Stimulated activated CD8-positive, alpha-beta memory T cell treated with anti-CD3 and anti-CD28 coated beads, Interleukin-7, amount 100 ng/mL, for 1 hour (primary cell): ENCODE measurements at regions not wholly inside any gene's neighbourhood (a gene's known extent, or its start where the extent isn't known, plus 50 kb on each side); places are given as distances from the start of the nearest gene placed in this dataset.
"Not testable (repeated sequence)": the region's sequence is repeated elsewhere in the genome, so short reads cannot be mapped to it uniquely, and the experiment has no call there.

Experiments used
- DNase-seq, 2 donors: peaks; one replicate each; pipeline ENCODE4 v3.0.0-alpha.2; 2020; ENCODE audit warnings: low read depth in 2 of 2

GRCh38 chrX:45503787-45504362 lies 303.2 kb upstream of the DIPK2B start:
- DNase-seq, result not testable (repeated sequence)

DNA sequence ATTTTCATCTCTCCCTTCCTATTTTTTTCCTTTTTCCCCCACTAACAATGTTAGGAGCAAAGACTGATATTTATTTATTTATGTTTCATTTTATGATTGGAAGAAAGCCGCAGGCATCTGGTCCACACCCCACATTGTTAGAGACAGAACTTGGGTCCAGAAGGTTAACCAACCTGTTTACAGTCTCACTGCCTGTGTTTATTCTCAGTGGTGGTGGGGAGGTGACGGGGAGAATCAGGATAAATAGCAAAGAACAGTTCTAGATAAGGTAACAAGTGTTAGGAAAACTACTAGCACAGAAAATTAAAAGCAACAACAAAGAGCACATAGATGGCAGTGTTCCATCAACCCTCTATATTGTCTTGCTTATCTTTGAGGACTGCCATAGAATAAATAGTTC lies 301.7 kb upstream of the DIPK2B start:
- no peak for DNase-seq

DNA sequence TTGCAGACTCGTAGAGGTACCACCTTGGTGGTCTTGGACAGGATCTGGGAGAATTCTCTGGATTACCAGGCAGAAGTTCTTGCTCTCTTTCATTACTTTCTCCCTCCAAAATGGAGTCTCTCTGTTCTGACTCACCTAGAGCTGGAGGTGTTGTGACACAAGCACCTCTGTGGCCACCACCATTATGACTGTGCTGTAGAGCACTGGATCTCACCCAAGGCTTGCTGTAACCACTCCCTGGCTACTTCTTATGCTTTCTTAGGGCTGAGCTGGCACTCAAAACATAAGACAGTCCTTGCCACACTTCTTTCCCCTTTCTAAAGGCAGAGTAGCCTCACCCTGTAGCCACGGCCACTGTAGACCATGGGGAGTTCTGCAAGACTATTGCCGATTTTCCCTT lies 296.6 kb upstream of the DIPK2B start:
- DNase-seq, result no peak

DNA sequence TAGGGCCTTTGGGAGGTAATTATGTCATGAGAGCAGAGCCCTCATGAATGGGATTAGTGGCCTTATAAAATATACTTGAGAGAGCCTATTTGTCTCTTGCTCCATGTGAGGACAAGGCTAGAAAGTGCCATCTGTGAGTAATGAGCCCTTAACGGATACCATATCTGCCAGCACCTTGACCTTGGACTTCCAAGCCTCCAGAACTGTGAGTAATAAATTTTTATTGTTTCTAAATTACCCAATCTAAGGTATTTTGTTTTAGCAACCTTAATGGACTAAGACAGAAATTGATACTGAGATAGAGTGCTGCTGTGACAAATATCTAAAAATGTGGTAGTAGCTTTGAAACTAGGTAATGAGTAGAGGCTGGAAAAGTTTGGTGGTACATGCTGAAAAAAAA lies 285.0 kb upstream of the DIPK2B start:
- no peak for DNase-seq

DNA sequence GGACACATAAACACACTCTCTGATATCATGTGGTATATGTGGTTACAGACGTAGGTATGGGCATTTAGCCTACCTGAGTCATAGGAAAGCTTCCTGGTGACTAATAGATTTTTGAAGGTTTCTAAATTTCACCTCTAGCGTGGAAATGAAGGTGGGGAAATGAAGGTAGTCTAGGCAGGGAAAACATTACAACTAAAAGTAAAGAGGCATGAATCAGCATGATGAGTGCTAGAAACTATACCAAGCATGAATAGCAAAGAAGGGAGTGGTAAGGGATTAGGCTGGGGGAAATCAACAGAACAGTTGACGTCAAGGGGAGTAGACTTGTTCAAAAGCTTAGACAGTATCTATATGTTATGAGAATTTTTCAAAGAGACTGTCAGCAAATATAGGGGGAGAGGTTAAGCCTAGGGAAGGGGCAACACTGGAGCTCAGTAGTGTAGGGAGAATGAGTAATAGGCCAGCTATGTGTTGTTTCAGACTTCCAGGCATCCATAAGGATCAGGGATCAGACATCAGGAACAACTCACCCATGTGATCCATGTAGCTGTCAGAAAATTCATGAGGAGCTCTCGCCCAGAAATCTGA lies 279.3 kb upstream of the DIPK2B start:
- DNase-seq, result no peak

DNA sequence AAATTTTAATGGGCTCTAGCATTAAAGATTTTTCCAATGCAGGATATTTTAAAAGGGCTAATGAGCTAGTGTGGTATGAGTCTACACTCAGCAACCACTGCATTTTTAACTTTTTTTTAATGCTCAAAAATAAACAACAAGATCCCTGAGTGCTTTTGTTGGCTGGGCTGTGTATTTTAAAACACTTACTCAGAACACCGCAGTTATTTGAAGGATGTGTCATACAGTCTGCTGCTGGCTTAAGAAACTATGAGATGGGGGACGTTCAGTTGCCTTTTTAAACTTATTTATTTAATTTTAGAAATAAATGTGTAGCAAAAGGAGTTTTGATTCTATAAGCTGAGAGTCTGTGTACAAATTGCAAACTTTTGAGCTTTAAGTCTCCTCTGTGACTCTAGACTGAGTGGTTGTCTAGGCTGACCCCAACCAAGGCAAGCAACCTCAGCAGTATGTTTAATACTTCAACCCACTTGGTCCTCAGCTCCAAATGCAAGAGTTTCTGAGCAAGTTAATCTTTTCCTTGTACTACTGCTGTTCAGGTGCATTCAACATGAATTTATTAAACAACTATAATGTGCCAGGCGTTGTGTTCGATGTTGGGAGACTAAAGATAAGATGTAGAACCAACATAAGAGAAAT lies 278.6 kb upstream of the DIPK2B start:
- no peak for DNase-seq

- DNase-seq, result no peak
Measured at GRCh38 chrX:45472968-45473367, 272.3 kb upstream of the DIPK2B start.

DNA sequence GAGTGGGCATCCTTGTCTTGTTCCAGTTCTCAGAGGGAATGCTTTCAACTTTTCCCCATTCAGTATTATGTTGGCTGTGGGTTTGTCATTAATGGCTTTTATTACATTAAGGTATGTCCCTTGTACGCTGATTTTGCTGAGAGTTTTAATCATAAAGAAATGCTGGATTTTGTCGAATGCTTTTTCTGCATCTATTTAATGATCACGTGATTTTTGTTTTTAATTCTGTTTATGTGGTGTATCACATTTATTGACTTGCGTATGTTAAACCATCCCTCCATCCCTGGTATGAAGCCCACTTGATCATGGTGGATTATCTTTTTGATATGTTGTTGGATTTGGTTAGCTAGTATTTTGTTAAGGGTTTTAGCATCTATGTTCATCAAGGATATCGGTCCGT lies 266.9 kb upstream of the DIPK2B start:
- DNase-seq, result not testable (repeated sequence)

DNA sequence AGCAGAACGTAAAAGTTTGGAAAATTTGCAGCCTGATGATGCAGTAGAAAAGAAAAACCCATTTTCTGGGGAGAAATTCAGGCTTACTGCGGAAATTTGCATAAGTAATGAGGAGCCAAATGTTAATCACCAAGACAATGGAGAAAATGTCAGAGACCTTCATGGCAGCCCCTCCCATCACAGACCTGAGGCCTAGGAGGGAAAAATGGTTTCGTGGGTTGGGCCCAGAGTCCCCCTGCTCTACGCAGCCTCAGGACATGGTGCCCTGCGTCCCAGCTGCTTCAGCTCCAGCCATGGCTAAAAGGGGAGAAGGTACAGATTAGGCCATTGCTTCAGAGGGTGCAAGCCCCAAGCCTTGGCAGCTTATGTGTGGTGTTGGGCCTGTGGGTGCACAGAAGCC lies 255.1 kb upstream of the DIPK2B start:
- not testable (repeated sequence) for DNase-seq

DNA sequence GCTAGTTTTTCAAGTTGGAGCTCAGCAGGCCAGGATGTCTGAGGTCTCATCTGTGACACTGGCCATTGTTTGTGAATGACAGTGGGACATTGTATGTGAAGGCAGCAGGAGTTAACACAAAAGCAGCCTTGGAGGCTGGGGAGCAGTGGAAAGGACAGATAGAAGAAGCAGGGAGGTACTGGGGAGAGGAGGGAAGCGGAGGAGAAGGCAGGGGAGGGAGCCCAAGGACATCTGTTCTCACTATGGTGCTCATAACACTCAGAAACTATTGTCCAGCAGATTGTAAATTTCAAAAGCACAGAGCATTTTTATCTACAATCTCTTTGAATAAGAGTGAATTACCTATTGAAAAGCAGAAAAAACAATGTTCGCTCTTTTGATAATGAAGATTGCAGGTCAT lies 253.6 kb upstream of the DIPK2B start:
- no peak for DNase-seq

DNA sequence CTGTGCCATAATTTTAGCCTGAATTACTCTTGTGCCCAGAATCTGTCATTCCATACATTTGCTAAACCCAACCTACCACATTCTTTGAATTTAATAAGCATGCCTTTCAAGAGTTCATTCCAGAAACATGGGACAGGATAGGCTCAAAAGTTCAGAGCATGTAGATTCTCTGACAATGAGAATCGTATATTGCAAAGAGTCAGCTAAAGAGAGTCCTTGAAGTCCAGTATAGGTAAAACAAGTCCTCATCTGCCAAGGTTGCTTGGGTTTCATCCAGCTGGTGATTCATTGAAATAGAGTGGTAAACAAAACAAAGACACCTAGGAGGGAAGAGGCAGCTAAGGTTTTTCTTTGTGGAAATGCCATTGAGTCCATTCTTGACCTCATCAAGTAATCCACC lies 249.3 kb upstream of the DIPK2B start:
- no peak for DNase-seq

DNA sequence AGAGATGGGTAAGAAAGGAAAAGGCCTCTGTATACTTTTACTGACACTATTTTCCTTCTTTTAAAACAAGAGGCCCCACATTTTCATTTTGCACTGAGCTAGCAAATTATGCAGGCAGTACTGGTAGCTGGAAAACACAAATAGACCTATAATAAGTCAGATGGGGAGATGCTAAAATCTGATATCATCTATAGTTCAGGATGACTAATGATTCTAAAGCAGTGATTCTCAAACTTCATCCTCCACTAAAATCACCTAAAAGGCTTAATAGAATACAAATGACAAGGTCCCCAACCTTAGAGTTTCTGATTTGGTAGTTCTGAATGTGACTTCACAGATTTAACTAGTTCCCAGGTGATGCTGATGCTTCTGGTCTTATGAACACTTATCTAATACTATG lies 247.3 kb upstream of the DIPK2B start:
- DNase-seq, result no peak

GRCh38 chrX:45447331-45447730 lies 246.7 kb upstream of the DIPK2B start:
- DNase-seq, result no peak

DNA sequence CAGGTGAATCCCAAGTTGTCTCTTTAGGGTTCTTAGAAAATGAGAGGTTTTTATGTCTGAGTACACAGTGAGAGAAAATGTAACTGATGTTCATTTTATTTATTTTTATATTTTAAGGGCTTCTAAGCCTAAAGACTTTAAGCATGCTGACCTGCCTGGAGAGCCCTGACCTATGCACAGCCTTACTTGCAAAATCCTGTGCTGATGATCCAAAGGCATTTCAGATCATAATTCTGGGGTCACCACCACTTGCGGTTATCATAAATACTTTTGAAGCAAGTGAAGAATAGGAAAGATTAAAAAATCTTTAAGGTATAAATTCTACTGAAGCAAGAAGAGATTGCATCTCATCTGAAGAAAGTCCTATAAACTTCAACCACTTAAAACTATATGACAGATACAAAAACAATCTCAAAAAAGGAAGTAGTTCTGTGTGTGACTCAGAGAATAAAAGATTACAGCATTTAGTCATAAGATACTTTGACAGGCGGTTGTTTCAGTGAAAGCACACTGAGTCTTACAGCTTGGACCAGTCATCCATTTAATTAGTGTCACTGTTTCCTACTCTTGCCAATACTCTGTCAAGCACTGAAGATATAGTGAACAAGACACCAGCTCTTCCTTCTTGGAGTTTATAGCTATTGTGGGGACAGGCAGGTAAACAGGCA lies 245.2 kb upstream of the DIPK2B start:
- DNase-seq, result no peak

DNA sequence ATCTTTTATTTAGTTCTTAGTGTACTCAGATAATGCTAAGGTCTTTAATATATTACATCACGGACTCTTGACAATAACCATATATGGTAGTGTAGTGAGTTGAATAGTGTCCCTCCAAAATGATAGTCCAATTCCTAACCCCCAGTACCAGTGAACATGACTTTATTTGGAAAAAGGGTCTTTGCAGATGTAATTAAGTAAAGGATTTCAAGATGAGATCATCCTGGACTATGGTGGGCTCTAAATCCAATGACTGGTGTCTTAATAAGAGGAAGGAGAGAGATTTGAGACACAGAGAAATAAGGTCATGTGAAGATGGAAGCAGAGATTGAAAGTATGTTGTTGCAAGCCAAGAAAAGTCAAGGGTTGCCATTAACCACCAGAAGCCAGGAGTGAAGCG lies 236.5 kb upstream of the DIPK2B start:
- no peak for DNase-seq

GRCh38 chrX:45435481-45435880 lies 234.8 kb upstream of the DIPK2B start:
- no peak for DNase-seq

- DNase-seq, result no peak
Measured at GRCh38 chrX:45434231-45434630, 233.6 kb upstream of the DIPK2B start.

DNA sequence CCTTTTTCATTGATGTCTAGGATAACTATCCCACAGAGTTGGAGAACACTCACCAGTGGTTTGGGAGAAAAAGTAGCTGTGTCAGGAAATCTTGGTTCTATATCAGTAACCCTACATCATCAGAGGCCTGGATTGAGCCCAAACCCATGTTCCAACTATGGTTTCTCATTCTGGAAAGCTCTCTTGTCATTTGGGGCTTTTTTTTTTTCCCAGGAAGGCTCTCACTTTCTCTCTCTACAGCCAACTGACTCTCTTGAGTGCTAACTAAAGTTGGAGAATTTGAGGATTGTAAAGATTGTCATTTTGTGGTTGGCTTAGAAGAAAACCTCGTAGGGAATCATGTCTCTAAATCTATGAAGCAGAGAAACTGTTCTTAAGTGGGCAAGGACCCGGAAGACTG lies 228.2 kb upstream of the DIPK2B start:
- DNase-seq, result no peak

- DNase-seq, result no peak
Measured at GRCh38 chrX:45424326-45424725, 223.7 kb upstream of the DIPK2B start.

DNA sequence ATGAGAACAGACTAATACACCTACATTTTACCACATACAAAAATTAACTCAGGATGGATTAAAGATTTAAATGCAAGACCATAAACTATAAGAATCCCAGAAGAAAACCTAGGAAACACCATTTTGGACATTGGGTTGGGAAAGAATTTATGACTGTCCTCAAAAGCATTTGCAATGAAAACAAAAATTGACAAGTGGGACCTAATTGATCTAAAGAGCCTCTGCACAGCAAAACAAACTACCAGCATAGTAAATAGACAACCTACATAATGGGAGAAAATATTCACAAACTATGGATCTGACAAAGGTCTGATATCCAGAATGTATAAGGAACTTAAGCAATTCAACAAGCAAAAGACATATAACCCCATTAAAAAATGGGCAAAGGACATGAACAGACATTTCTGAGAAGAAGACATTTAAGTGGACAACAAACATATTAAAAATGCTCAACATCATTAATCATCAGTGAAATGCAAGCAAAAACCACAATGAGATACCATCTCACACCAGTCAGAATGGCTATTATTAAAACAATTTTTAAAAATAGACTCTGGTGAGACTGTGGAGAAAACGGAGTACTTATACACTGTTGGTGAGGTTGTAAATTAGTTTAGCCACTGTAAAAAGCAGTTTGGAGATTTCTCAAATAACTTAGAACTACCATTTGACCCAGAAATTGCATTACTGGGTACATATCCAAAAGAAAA lies 221.7 kb upstream of the DIPK2B start:
- no peak for DNase-seq

DNA sequence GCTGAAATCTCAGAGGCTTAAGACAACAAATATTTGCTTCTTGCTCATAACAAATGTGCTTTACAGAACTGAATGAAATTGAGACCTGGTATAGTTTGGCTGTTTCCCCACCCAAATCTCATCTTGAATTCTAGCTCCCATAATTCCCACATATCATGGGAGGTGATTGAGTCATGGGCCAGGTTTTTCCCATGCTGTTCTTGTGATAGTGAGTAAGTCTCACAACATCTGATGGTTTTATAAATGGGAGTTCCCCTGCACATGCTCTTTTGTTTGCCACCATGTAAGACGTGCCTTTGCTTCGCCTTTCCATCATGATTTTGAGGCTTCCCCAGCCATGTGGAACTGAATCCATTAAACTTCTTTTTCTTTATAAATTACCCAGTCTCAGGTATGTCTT lies 221.1 kb upstream of the DIPK2B start:
- no peak for DNase-seq

DNA sequence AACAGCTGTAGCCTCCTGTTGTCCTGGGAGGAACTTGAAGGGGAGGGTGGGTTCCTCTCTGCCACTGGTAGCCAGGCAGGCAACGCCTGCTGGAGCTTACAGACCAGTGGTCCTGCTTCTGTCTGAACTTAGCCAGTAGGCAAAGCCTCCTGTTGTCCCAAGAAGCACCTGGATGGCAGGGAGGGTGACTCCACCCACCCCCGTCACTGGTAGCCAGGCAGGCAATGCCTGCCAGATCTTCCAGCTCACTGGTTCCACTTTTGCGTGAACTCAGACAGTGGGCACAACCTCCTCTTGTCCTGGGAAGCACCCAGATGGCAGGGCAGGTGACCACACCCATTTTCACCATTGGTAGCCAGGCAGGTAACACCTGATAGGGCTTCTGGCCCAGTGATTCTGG lies 203.5 kb upstream of the DIPK2B start:
- DNase-seq, result no peak

GRCh38 chrX:45401923-45402322 lies 201.2 kb upstream of the DIPK2B start:
- no peak for DNase-seq
